ENCODE measurements at regions not wholly inside any gene's neighbourhood (a gene's known extent, or its start where the extent isn't known, plus 50 kb on each side); places are given as distances from the start of the nearest gene placed in this dataset.
A peak's percentile ranks its signal among the peaks of the same experiment; 100 is the strongest.
"Not testable (repeated sequence)": the region's sequence is repeated elsewhere in the genome, so short reads cannot be mapped to it uniquely, and the experiment has no call there.

DNA sequence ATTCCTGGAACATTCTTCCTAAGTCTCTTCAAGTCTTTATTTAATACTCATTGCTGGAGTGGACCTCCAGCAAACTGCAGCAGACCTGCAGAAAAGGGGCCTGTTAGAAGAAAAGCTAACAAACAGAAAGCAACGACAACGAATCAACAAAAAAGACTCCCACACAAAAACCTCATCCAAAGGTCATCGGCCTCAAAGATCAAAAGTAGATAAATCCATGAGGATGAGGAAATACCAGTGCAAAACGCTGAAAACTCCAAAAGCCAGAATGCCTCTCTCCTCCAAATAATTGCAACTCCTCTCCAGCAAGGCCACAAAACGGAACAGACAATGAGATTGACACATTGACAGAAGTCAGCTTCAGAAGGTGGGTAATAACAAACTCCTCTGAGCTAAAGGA is 472.2 kb downstream of the C12orf50 start:
- DNase-seq (ENCODE audit: low read depth): no peak

DNA sequence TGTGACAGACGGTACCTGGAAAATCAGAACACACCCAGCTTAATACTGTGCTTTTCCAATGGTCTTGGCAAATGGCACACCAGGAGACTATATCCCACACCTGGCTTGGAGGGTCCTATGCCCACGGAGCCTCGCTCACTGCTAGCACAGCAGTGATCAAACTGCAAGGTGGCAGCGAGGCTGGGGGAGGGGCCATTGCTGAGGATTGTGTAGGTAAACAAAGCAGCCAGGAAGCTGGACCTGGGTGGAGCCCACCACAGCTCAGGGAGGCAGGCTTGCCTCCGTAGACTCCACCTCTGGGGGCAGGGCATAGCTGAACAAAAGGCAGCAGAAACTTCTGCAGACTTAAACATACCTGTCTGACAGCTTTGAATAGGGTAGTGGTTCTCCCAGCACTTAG is 498.0 kb downstream of the C12orf50 start:
- DNase-seq (ENCODE audit: low read depth): not testable (repeated sequence)

- no peak for DNase-seq (ENCODE audit: low read depth)
Measured at GRCh38 chr12:87529413-87529812, 499.8 kb downstream of the C12orf50 start.

DNA sequence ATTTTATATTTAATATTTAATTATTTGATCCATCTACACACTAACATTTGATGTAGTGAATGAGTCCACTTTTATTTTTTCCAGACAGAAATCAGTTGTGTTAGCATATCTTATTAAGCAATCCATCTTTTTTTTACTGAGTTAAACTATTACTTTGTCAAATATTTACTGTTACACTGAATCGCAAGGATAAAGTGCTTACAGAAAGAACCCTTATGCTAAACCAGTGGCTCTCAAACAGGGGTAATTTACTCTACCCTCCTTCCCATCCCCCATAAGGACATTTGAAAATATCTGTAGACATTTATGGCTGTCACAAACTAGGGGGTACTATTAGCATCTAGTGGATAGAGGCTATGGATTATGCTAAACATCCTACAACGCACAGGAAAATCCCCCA is 508.2 kb downstream of the C12orf50 start:
- no peak for DNase-seq (ENCODE audit: low read depth)

GRCh38 chr12:87518481-87518880 is 510.7 kb downstream of the C12orf50 start:
- DNase-seq (ENCODE audit: low read depth): no peak

DNA sequence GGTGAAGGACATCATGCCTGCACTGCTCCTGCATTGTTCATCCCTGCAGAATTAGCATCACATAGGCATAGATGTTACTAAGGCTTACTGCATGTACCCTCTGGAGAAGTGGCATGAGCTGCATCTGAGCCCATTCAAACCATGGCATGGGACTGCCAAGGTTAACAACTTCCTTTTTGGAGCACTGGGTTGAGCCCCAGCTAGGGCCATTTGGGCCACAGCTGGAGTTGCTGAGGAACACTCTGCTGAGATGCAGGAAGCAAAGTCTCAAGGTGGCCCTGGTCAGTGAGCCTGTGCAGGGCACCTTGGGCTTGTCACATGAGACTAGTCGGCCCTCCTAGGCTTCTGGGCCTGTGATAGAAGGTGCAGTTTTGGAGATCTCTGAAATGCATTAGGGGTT is 511.2 kb downstream of the C12orf50 start:
- no peak for DNase-seq (ENCODE audit: low read depth)

GRCh38 chr12:87513536-87514280 is 515.5 kb downstream of the C12orf50 start:
- DNase-seq (ENCODE audit: low read depth): no peak

- no peak for DNase-seq (ENCODE audit: low read depth)
Measured at GRCh38 chr12:87511371-87511770, 517.8 kb downstream of the C12orf50 start.

DNA sequence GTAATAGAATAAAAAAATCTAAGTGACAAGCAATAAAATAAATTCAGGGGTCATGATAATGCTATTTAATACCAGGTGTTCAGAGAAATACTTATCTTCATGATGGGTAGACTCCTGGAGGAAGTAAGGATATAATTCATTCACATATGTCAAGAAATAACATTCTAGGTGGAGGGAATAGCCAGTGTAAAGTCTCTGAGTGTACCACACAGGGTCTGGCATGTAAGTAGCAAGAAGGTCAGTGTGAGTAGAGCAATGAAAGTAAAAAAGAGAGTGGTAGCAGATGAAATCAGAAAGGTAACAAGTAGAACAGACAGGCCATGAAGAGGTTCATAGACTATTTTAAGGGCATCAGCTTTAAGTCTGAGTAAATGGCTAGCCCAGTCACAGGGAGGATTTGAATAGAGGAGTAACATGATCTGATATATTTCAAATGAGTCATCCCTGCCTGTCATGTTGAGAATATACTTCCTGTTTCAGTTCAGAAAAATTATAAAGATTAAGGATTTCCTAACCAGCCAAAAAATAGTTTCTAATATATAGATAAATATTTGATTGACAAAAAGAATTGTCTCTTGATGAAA is 519.9 kb downstream of the C12orf50 start:
- DNase-seq (ENCODE audit: low read depth): peak; percentile 38

GRCh38 chr12:87491598-87491997 is 537.6 kb downstream of the C12orf50 start:
- DNase-seq (ENCODE audit: low read depth): no peak

DNA sequence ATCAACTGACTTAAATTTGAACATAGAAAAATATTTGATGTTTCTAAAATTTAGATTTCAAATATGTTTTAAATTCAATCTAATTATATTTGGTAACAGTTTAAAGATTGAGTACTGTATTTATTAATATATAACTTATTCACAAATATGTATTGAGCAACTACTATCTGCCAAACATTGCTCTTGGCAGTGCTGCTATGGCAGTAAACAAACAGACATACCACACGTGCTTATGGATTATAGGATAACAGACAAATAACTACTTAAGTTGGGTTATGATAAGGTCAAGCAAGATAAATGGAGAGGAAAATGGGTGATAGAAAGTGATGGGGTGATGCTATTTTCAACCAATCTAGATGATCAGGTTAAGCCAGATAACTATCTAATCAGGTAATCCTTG is 538.1 kb downstream of the C12orf50 start:
- DNase-seq (ENCODE audit: low read depth): no peak

DNA sequence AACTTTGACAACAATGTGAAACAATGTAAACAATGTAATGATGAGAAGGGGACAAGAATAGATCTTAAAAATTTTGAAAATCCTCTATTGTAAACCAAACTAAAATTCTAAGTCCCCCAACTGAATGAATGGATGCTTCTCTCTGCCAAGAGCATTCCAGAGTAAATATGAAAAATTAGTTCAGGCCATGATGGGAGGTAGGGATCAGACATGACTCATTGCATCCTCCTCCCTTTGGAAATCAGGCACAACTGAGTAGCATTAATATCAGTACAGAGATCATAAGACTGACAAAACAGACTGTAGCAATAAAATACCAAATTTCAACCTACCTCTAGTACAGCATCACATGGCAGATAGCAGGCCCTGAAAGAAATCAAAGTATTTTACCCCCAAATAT is 559.9 kb downstream of the C12orf50 start:
- DNase-seq (ENCODE audit: low read depth): peak; percentile 18

DNA sequence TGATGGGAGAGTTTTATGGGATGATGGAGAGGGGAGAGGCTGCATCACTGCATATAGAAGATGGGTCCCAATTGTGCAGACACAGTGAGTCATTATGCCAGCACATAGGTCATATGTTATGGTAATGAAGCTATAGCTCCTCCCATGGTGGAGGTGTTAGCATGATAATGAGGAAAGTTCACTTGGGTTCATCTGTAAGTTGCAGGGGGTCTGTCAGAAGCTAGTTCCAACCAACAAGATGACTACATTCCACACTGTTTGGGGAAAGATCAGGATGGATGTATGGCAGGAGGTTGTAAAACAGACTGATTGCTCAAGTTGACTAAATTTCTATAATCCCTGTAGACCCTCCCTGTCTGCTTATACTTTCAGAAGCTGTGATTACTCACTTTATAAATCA is 561.3 kb downstream of the C12orf50 start:
- peak; percentile 8 for DNase-seq (ENCODE audit: low read depth)

DNA sequence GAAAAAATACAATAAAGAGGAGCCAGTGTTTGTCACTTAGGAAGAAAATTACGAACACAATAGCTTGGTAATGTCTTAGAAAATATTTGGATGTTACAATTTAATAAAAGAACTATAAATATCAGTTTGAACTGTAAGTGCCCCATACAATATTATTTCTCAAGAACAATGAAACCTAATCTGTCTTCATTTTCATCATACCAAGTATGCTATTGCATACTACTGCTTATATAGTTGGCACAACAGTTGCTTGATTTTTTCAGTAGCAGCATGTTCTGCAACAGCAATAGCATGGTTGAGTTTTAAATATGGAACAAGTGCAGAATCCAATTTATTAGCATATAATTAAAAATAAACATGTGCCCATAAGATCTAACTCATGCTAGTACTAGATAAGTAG is 564.6 kb downstream of the C12orf50 start:
- DNase-seq (ENCODE audit: low read depth): no peak

DNA sequence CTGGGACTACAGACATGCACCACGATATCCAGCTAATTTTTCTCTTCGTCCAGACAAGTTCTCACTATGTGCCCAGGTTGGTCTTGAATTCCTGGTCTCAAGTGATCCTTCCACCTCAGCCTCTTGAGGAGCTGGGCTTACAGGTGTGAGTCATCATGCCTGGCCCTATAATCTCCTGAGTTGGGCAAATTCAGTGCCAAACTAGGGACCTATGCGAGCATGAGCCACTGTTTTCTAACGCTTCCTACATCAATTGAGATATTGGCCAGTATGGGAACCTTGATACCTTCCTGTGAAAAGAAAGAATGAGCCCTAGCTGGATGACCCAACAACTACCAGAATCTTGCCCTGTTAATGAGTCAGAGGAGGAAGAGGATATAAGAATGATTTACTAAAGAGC is 585.2 kb downstream of the C12orf50 start:
- no peak for DNase-seq (ENCODE audit: low read depth)

GRCh38 chr12:87441511-87441910 is 587.7 kb downstream of the C12orf50 start:
- DNase-seq (ENCODE audit: low read depth): no peak

GRCh38 chr12:87439990-87440827 is 589.0 kb downstream of the C12orf50 start:
- peak; percentile 86 for DNase-seq (ENCODE audit: low read depth)

- no peak for DNase-seq (ENCODE audit: low read depth)
Measured at GRCh38 chr12:87430444-87430843, 598.8 kb downstream of the C12orf50 start.

GRCh38 chr12:87428701-87429277 is 600.4 kb downstream of the C12orf50 start:
- no peak for DNase-seq (ENCODE audit: low read depth)

GRCh38 chr12:87427770-87428169 is 601.4 kb downstream of the C12orf50 start:
- no peak for DNase-seq (ENCODE audit: low read depth)

DNA sequence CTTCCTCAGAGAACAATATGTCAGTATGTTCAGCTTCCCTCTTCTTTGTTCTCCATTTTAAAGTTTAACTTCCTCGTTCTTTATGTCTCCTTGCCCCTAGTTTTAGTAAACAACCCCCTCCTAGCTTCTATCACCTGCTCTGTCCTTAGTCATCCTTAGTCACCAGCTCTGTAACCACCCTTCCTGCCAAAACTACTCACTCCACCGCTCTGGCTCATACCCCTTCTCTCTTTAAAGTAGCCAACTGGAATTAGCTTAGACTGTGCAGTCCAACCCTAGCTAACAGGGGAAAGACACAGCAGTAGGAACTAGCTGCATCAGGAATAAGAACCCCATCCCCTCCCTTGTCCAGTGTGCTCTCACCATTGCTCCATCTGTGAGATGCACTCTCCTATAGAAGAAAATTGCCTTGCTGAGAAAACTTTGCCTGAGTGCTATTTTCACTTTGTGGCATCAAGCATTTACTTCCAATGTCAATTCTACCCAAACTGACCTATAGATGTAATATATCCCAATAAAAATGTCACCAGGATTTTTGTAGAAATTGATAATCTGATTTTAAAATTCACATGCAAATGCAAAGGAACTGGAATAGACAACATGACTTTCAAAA is 603.2 kb downstream of the C12orf50 start:
- no peak for DNase-seq (ENCODE audit: low read depth)

GRCh38 chr12:87421233-87421632 is 608.0 kb downstream of the C12orf50 start:
- not testable (repeated sequence) for DNase-seq (ENCODE audit: low read depth)
